Hepatic stellate cell (primary cell): ENCODE measurements at regions not wholly inside any gene's neighbourhood (a gene's known extent, or its start where the extent isn't known, plus 50 kb on each side); places are given as distances from the start of the nearest gene placed in this dataset.

Experiments used
- DNase-seq: peaks from one replicate; pipeline ENCODE4 v3.0.0; 2011; ENCODE audit warnings: low spot score

GRCh38 chr2:10237392-10238321, 65.0 kb upstream of the HPCAL1 start:
- no peak for DNase-seq

- DNase-seq, result no peak
These were observed 64.3 kb upstream of the HPCAL1 start for GRCh38 chr2:10238396-10238795.

GRCh38 chr2:10238991-10239485, 63.7 kb upstream of the HPCAL1 start:
- DNase-seq, result no peak

- no peak for DNase-seq
These were observed 63.1 kb upstream of the HPCAL1 start for GRCh38 chr2:10239561-10239967.

GRCh38 chr2:10240161-10240681, 62.5 kb upstream of the HPCAL1 start:
- no peak for DNase-seq

- DNase-seq, result no peak
These were observed 61.6 kb upstream of the HPCAL1 start for GRCh38 chr2:10240911-10241610.

GRCh38 chr2:10241641-10242430, 60.9 kb upstream of the HPCAL1 start:
- DNase-seq, result no peak

- DNase-seq, result no peak
These were observed 60.3 kb upstream of the HPCAL1 start for GRCh38 chr2:10242451-10242850.

- no peak for DNase-seq
These were observed 59.4 kb upstream of the HPCAL1 start for GRCh38 chr2:10242998-10243925.

- no peak for DNase-seq
These were observed 58.8 kb upstream of the HPCAL1 start for GRCh38 chr2:10243926-10244270.

- DNase-seq, result no peak
These were observed 57.7 kb upstream of the HPCAL1 start for GRCh38 chr2:10245021-10245420.

- no peak for DNase-seq
These were observed 57.0 kb upstream of the HPCAL1 start for GRCh38 chr2:10245661-10246060.

- no peak for DNase-seq
These were observed 56.3 kb upstream of the HPCAL1 start for GRCh38 chr2:10246370-10246769.

- no peak for DNase-seq
These were observed 55.9 kb upstream of the HPCAL1 start for GRCh38 chr2:10246831-10247230.

GRCh38 chr2:10249798-10250197, 52.9 kb upstream of the HPCAL1 start:
- no peak for DNase-seq

- no peak for DNase-seq
These were observed 50.5 kb upstream of the HPCAL1 start for GRCh38 chr2:10252224-10252623.

- no peak for DNase-seq
These were observed 50.0 kb upstream of the HPCAL1 start for GRCh38 chr2:10252661-10253060.
